ENCODE measurements at regions not wholly inside any gene's neighbourhood (a gene's known extent, or its start where the extent isn't known, plus 50 kb on each side); places are given as distances from the start of the nearest gene placed in this dataset.
"Not testable (repeated sequence)": the region's sequence is repeated elsewhere in the genome, so short reads cannot be mapped to it uniquely, and the experiment has no call there.

DNA sequence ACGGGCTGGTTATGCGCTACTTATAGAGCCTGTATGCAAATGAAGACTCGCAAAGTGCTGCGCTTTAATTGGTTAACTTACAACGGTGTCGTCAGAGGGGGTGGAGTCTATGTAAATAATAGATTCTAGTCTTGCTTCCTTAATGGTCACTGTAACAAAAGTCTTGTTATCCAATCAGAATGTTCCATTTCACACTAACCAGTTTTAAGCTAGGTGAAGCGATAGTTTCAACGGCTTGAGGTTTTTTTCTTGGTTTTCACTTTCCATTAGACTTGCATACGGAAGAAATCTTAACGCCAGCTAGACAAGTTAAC lies 66.9 kb downstream of the FAM72B start:
- not testable (repeated sequence) for DNase-seq

DNA sequence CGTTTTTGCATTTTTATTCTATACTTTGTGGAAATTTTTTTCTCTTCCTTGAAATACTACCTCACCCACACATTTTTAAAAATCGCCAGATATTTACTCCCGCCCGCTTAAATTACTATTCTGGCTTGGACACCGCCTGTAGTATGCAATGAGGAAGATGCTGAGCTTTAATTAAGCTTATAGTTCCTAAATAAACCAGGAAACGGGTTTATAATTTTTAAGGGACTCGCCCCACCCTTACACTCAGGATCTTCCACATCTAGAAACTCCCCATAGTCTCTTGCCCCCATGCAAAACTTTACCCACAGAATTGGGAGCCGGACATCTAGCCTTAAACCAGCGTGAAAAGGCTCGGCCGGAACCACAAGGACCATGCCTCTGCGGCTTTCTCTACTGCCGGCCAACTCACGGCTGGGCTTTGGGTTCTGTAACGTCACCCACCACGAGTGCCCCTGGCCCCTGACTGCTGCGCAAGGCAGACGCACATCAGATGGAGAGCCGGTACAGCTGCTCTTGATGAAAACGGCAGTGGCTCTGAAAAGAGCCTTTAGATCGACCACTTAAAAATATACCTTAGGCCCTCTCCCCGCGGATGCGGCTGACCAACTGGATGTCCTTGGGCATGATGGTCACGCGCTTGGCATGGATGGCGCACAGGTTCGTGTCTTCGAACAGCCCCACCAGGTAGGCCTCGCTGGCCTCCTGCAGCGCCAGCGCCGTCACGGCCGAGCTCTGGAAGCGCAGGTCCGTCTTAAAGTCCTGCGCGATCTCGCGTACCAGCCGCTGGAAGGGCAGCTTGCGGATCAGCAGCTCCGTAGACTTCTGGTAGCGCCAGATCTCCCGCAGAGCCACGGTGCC lies 66.3 kb downstream of the FAM72B start:
- peak; percentile 16 for DNase-seq

Small RNA genes in the stretch of these regions (small RNA-seq; reads per million reads assigned to genes)
- gene RF00003 (0.61 reads per million, percentile 58 among the genes with 10 or more reads in this experiment), gene RNVU1-4 (0.17 reads per million)
